HCT116 (cell line): ENCODE measurements at regions not wholly inside any gene's neighbourhood (a gene's known extent, or its start where the extent isn't known, plus 50 kb on each side); places are given as distances from the start of the nearest gene placed in this dataset.

Experiments used
- EGR1 ChIP-seq: IDR thresholded peaks from 2 replicates; pipeline ENCODE4 v1.6.1; 2012; ENCODE audit warnings: low read depth
- ELF1 ChIP-seq: IDR thresholded peaks from 2 replicates; pipeline ENCODE4 v1.6.1; 2012; ENCODE audit warnings: low read depth, borderline replicate concordance
- POLR2A ChIP-seq: IDR thresholded peaks from 2 replicates; pipeline ENCODE4 v1.7.0; 2011; ENCODE audit warnings: borderline replicate concordance; ENCODE audit not compliant: insufficient read depth, insufficient read length; ENCODE audit errors: extremely low read depth
- POLR2AphosphoS5 ChIP-seq: IDR thresholded peaks from 2 replicates; pipeline ENCODE4 v1.6.1; 2011; ENCODE audit warnings: mild to moderate bottlenecking, low read depth, low read length, moderate library complexity
- RAD21 ChIP-seq: IDR thresholded peaks from 2 replicates; pipeline ENCODE4 v1.6.1; 2012; ENCODE audit warnings: low read depth, mild to moderate bottlenecking
- SIN3A ChIP-seq: IDR thresholded peaks from 2 replicates; pipeline ENCODE4 v1.6.1; 2012; ENCODE audit warnings: low read depth
- SRF ChIP-seq: IDR thresholded peaks from 2 replicates; pipeline ENCODE4 v1.6.1; 2012; ENCODE audit warnings: low read depth
- ZNF274 ChIP-seq: fragments of 200-500 bp; sonication (Bioruptor generic); IDR thresholded peaks from 2 replicates; pipeline ENCODE4 v1.6.1; 2014; ENCODE audit warnings: mild to moderate bottlenecking, low read depth, low read length, inconsistent platforms
- TF ChIP-seq, protein P1 (sequence below): IDR thresholded peaks from 2 replicates; pipeline ENCODE4 v1.6.1; 2012
- TF ChIP-seq, protein P2 (sequence below), 3 experiments: fragments of 200-600 bp in 1 of 3; sonication (generic) in 1 of 3; IDR thresholded peaks in 2 of 3; conservative IDR thresholded peaks in 1 of 3; 2 replicates each; pipeline ENCODE4 v1.5.1; 2012 to 2017; ENCODE audit warnings: low read depth in 2 of 3, low read length in 2 of 3, antibody characterized with exemption in 1 of 3, borderline replicate concordance in 1 of 3, control low read depth in 1 of 3, mild to moderate bottlenecking in 1 of 3, mixed read lengths in 1 of 3, mixed run types in 1 of 3, moderate library complexity in 1 of 3; ENCODE audit not compliant: insufficient read depth in 1 of 3

DNA sequence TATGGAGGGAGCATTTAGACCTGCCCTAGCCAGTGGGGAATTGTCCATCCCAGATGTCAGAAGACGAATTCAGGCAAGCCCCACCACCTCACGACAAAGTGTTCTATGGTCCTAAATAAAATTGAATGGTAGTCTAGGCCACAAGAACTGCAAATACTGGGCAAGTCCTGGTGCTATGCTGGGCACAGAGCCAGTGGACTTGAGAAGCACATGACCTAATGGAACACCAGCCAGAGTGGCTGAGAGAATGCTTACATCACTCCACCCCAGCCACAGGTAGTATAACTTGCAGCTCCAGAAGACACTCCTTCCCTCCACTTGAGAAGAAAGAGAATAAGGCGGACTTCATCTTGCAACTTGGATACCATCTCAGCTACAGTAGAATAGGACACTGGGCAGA is 567.3 kb upstream of the CXADR start:
- TF ChIP-seq POLR2AphosphoS5: no peak
- no peak for TF ChIP-seq POLR2A
- TF ChIP-seq, protein P1, sequence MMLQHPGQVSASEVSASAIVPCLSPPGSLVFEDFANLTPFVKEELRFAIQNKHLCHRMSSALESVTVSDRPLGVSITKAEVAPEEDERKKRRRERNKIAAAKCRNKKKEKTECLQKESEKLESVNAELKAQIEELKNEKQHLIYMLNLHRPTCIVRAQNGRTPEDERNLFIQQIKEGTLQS: no peak
- TF ChIP-seq SIN3A: no peak
- TF ChIP-seq SRF: no peak
- TF ChIP-seq, protein P2, sequence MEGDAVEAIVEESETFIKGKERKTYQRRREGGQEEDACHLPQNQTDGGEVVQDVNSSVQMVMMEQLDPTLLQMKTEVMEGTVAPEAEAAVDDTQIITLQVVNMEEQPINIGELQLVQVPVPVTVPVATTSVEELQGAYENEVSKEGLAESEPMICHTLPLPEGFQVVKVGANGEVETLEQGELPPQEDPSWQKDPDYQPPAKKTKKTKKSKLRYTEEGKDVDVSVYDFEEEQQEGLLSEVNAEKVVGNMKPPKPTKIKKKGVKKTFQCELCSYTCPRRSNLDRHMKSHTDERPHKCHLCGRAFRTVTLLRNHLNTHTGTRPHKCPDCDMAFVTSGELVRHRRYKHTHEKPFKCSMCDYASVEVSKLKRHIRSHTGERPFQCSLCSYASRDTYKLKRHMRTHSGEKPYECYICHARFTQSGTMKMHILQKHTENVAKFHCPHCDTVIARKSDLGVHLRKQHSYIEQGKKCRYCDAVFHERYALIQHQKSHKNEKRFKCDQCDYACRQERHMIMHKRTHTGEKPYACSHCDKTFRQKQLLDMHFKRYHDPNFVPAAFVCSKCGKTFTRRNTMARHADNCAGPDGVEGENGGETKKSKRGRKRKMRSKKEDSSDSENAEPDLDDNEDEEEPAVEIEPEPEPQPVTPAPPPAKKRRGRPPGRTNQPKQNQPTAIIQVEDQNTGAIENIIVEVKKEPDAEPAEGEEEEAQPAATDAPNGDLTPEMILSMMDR (IDR thresholded peaks at IDR 0.05 in 2 of 3, conservative IDR thresholded peaks at IDR 0.05 in 1 of 3; ENCODE audit: borderline replicate concordance in 1 of 3, insufficient read depth in 1 of 3, low read depth in 2 of 3, low read length in 2 of 3): no peak
- no peak for TF ChIP-seq RAD21
- TF ChIP-seq EGR1: no peak
- TF ChIP-seq ELF1: no peak
- TF ChIP-seq ZNF274: no peak
